GM13977 (cell line): ENCODE measurements at regions not wholly inside any gene's neighbourhood (a gene's known extent, or its start where the extent isn't known, plus 50 kb on each side); places are given as distances from the start of the nearest gene placed in this dataset.

Experiments used
- DNase-seq: peaks from one replicate; pipeline ENCODE4 v3.0.0; 2012; ENCODE audit warnings: low spot score
- CTCF ChIP-seq: IDR thresholded peaks from 2 replicates; pipeline ENCODE4 v1.5.1; 2012; ENCODE audit warnings: mild to moderate bottlenecking, control low read depth; ENCODE audit not compliant: insufficient read depth; ENCODE audit errors: extremely low read depth, missing control alignments
- in situ Hi-C: fragments of 300-500 bp; cut with MboI; formaldehyde crosslinking; loops from one replicate; pipeline ENCODE4 v1.12.0; 2022; ENCODE audit warnings: low sequenced_read_pairs, low pct_unique_long_range_greater_than_20kb, mixed read lengths, inconsistent platforms; ENCODE audit not compliant: unreplicated experiment

DNA sequence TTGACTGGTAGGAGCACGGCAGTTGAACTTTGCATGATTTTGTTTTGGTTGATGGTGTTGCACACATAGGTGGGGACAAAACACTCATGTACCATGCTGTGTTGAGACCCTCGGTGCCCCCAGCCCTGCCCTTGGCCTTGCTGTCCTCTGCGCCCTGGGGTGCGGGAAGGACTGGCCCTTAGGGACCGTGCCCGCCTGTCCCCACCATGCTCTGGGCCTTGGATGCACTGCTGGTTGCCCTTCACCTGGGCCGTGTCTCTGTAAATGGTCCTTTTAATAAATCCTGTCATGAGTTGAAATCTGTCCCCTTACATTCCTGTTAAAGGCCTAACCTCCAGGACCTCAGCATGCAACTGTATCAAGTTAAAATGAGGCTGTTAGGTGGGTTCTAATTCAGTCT lies 102.3 kb upstream of the ANO1 start:
- DNase-seq, result no peak
- TF ChIP-seq CTCF, result no peak
- in situ Hi-C loops, result no loop called here

GRCh38 chr11:69976794-69977193 lies 101.3 kb upstream of the ANO1 start:
- no peak for DNase-seq
- no peak for TF ChIP-seq CTCF
- in situ Hi-C loops, result no loop called here

- in situ Hi-C loops, result no loop called here
- TF ChIP-seq CTCF, result no peak
- no peak for DNase-seq
Measured at GRCh38 chr11:69977951-69978350, 100.2 kb upstream of the ANO1 start.

GRCh38 chr11:69978841-69979614 lies 99.1 kb upstream of the ANO1 start:
- in situ Hi-C loops, result no loop called here
- TF ChIP-seq CTCF, result no peak
- DNase-seq, result no peak

DNA sequence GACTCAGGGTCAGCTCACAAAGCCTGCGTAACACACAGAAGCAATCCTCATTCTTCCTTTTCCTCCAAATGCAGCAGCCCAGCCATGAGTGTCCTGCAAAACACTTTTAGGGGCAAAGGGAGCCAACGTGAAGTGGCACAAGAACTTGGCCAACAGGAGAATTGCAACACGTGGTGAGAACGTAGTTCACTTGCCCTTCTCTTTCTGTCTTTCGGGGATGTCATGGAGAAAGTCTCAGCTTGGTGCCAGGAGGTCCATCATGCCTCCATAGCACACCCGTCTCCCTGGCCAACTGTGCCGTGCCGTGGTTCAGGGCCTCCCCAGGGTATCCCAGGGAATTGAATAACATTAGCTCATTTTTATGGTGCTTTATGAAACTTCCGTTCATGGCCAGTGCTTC lies 98.5 kb upstream of the ANO1 start:
- no peak for TF ChIP-seq CTCF
- in situ Hi-C loops, result no loop called here
- no peak for DNase-seq

- TF ChIP-seq CTCF, result no peak
- DNase-seq, result no peak
- in situ Hi-C loops, result no loop called here
Measured at GRCh38 chr11:69981119-69981784, 96.9 kb upstream of the ANO1 start.
